HepG2 (cell line): ENCODE measurements at regions not wholly inside any gene's neighbourhood (a gene's known extent, or its start where the extent isn't known, plus 50 kb on each side); places are given as distances from the start of the nearest gene placed in this dataset.

ENCODE experiments used
- ATAC-seq: fragments of 200-7000 bp; cut with Tn5 transposase; 3 replicates; pipeline ENCODE4 v1.9.1; 2020; ENCODE audit warnings: mild to moderate bottlenecking, moderate library complexity
- BruUV-seq: library from RNA; stranded (reverse); fragments of 400-500 nt; replicated peaks from 2 replicates; lab custom pipeline; 2021; lab: Mats Ljungman, UMichigan
- CTCF ChIA-PET: fragments of 300-600 bp; formaldehyde crosslinking; extraction: SDS; loops from one replicate; lab custom pipeline; 2021; ENCODE audit warnings: low total read pairs, inconsistent platforms, low intra/inter-chr PET ratio; lab: Yijun Ruan, JAX
- POLR2A ChIA-PET: fragments of 350-600 bp; sonication (Branson Sonifier 250); formaldehyde crosslinking; loops from one replicate; lab custom pipeline; 2020; ENCODE audit warnings: antibody characterized with exemption, inconsistent platforms; lab: Yijun Ruan, JAX
- DNase-seq: peaks from one replicate; pipeline ENCODE4 v3.0.0-alpha.2; 2015; ENCODE audit warnings: low spot score
- FAIRE-seq: peaks from 3 replicates; lab custom pipeline; 2011; peaks lifted over from hg19 to GRCh38; lab: Jason Lieb, UNC
- H2AFZ ChIP-seq: one replicate; pipeline ENCODE4 v1.6.1; 2011; ENCODE audit warnings: low read length, inconsistent platforms
- H3K27ac ChIP-seq: fragments of 300-600 bp; 3 replicates; pipeline ENCODE4 v1.8.0; 2011; ENCODE audit warnings: mixed run types, mild to moderate bottlenecking, mixed read lengths, low read length, inconsistent platforms; ENCODE audit not compliant: insufficient read depth; ENCODE audit errors: extremely low read length
- H3K27me3 ChIP-seq, 2 experiments: fragments of 200-600 bp in 1 of 2; 2 replicates in 1 of 2; 3 replicates in 1 of 2; pipeline versions ENCODE4 v1.6.0 to v1.8.0; 2011; ENCODE audit warnings: low read length in 2 of 2, mild to moderate bottlenecking in 2 of 2, moderate library complexity in 2 of 2, inconsistent platforms in 1 of 2; ENCODE audit not compliant: insufficient read depth in 2 of 2, control insufficient read depth in 1 of 2
- H3K36me3 ChIP-seq, 2 experiments: fragments of 200-600 bp in 1 of 2; replicated peaks in 1 of 2; 2 replicates in 1 of 2; 3 replicates in 1 of 2; pipeline versions ENCODE4 v1.5.1 to v1.8.0; 2011; ENCODE audit warnings: low read length in 2 of 2, inconsistent platforms in 1 of 2; ENCODE audit not compliant: insufficient read depth in 2 of 2, control insufficient read depth in 1 of 2
- H3K4me1 ChIP-seq: 2 replicates; pipeline ENCODE4 v1.5.1; 2012; ENCODE audit warnings: low read length, inconsistent platforms; ENCODE audit not compliant: insufficient read depth
- H3K4me2 ChIP-seq: 2 replicates; pipeline ENCODE4 v1.6.0; 2011; ENCODE audit warnings: low read depth, low read length, inconsistent platforms
- H3K4me3 ChIP-seq, 3 experiments: fragments of 200-600 bp in 1 of 3; sonication (generic), shearing (Covaris generic) in 1 of 3; replicated peaks in 1 of 3; 2 replicates each; pipeline ENCODE4 v1.5.1; 2011 to 2016; ENCODE audit warnings: low read length in 3 of 3, inconsistent platforms in 2 of 3, low read depth in 2 of 3, mild to moderate bottlenecking in 2 of 3, control low read depth in 1 of 3, mixed read lengths in 1 of 3; ENCODE audit not compliant: insufficient read depth in 1 of 3
- H3K79me2 ChIP-seq: one replicate; pipeline ENCODE4 v1.6.1; 2011; ENCODE audit warnings: low read length, inconsistent platforms; ENCODE audit not compliant: insufficient read depth
- H3K9ac ChIP-seq: 2 replicates; pipeline ENCODE4 v1.6.0; 2011; ENCODE audit warnings: mild to moderate bottlenecking, low read depth, low read length, inconsistent platforms; ENCODE audit not compliant: insufficient read depth
- H3K9me3 ChIP-seq: 2 replicates; pipeline ENCODE4 v1.5.1; 2012; ENCODE audit warnings: mild to moderate bottlenecking, low read length
- H4K20me1 ChIP-seq: 2 replicates; pipeline ENCODE4 v1.6.0; 2011; ENCODE audit warnings: inconsistent platforms, mild to moderate bottlenecking, low read length, moderate library complexity; ENCODE audit not compliant: insufficient read depth
- ATF7 ChIP-seq, 2 experiments: fragments of 450-650 bp in 1 of 2; sonication (generic) in 1 of 2; formaldehyde crosslinking in 1 of 2; IDR thresholded peaks; 2 replicates each; pipeline versions ENCODE4 v1.4.0 to v1.6.1; 2016 to 2020; ENCODE audit warnings: antibody characterized with exemption in 1 of 2, mild to moderate bottlenecking in 1 of 2, missing genetic modification reagents in 1 of 2
- CERS6 ChIP-seq: sonication (generic); formaldehyde crosslinking; IDR thresholded peaks from 2 replicates; pipeline ENCODE4 v1.5.0; 2020; ENCODE audit warnings: missing genetic modification reagents
- GZF1 ChIP-seq: sonication (generic); formaldehyde crosslinking; IDR thresholded peaks from 2 replicates; pipeline ENCODE4 v1.5.1; 2020; ENCODE audit warnings: mild to moderate bottlenecking, missing genetic modification reagents
- MAF1 ChIP-seq: sonication (generic); formaldehyde crosslinking; IDR thresholded peaks from 2 replicates; pipeline ENCODE4 v1.5.0; 2020; ENCODE audit warnings: missing genetic modification reagents, borderline replicate concordance
- MAFF ChIP-seq: IDR thresholded peaks from 2 replicates; pipeline ENCODE4 v1.6.1; 2011; ENCODE audit warnings: low read depth, low read length, improper control_type of control experiment
- MAFK ChIP-seq, 2 experiments: IDR thresholded peaks in 1 of 2; conservative IDR thresholded peaks in 1 of 2; 2 replicates each; pipeline ENCODE4 v1.6.1; 2011; ENCODE audit warnings: improper control_type of control experiment in 2 of 2, low read length in 2 of 2
- MEIS2 ChIP-seq: sonication (generic); formaldehyde crosslinking; IDR thresholded peaks from 2 replicates; pipeline ENCODE4 v1.9.0; 2021; ENCODE audit warnings: mild to moderate bottlenecking, missing genetic modification reagents
- PCBP1 ChIP-seq: fragments of 200-400 bp; formaldehyde crosslinking; IDR thresholded peaks from 2 replicates; pipeline ENCODE4 v1.6.1; 2017; ENCODE audit warnings: mild to moderate bottlenecking, low read depth, low read length, borderline replicate concordance
- REXO4 ChIP-seq: sonication (generic); formaldehyde crosslinking; IDR thresholded peaks from 2 replicates; pipeline ENCODE4 v1.8.0; 2022; ENCODE audit warnings: missing genetic modification reagents, mild to moderate bottlenecking, borderline replicate concordance
- RFX3 ChIP-seq: IDR thresholded peaks from 2 replicates; pipeline ENCODE4 v1.6.1; 2016; ENCODE audit warnings: missing biosample characterization, missing genetic modification reagents
- ZFP1 ChIP-seq: IDR thresholded peaks from 2 replicates; pipeline ENCODE4 v1.6.1; 2016
- ZNF407 ChIP-seq: sonication (generic); formaldehyde crosslinking; IDR thresholded peaks from one replicate; pipeline ENCODE4 v1.5.1; 2020; ENCODE audit warnings: mild to moderate bottlenecking, missing genetic modification reagents; ENCODE audit errors: not compliant biosample characterization
- ZNF784 ChIP-seq: sonication (generic); formaldehyde crosslinking; IDR thresholded peaks from 2 replicates; pipeline ENCODE4 v1.5.1; 2020; ENCODE audit warnings: missing genetic modification reagents, mild to moderate bottlenecking, borderline replicate concordance
- ZNF879 ChIP-seq: sonication (generic); formaldehyde crosslinking; IDR thresholded peaks from 2 replicates; pipeline ENCODE4 v1.8.1; 2023; ENCODE audit warnings: missing genetic modification reagents
- WGBS: methylation state at CpG from one replicate; pipeline ENCODE4 v1.1.6; 2017; ENCODE audit warnings: low lambda C conversion rate; 5-methylcytosine and 5-hydroxymethylcytosine counted together
- in situ Hi-C: cut with HindIII; loops from 2 replicates; pipeline ENCODE4 v1.10.0; 2017; ENCODE audit warnings: low pct_unique_long_range_greater_than_20kb; ENCODE audit not compliant: extremely low pct_ligation_motif_present
- intact Hi-C: fragments of 100-400 bp; cut with micrococcal nuclease; formaldehyde crosslinking; loops from one replicate; pipeline ENCODE4 v1.10.0; 2022; ENCODE audit not compliant: unreplicated experiment

- no peak overlapping the region for H3K4me2 ChIP-seq
- no peak overlapping the region for H3K4me3 ChIP-seq
- H3K9me3 ChIP-seq, result no peaks in the 10 kb centered on the region
- H3K27ac ChIP-seq, result no peak overlapping the region
- no peaks in the 10 kb centered on the region for H3K79me2 ChIP-seq
- no peak overlapping the region for H2AFZ ChIP-seq
- intact Hi-C loops, result no loop called here
- FAIRE-seq (no peak), DNase-seq (no peak), ATAC-seq (no peak)
- POLR2A ChIA-PET, result no interaction called here
- peaks cover 1 to 9% of the 10 kb centered on the region in 2 experiments; a peak in 3 of 5 replicates for H3K27me3 ChIP-seq
- in situ Hi-C loops, result no loop called here
- BruUV-seq, result no TSS peak
- no peaks in the 10 kb centered on the region for H4K20me1 ChIP-seq
- H3K36me3 ChIP-seq, result no peaks in the 10 kb centered on the region
- peaks cover 16% of the 10 kb centered on the region for H3K4me1 ChIP-seq
- H3K9ac ChIP-seq, result no peak overlapping the region
- CTCF ChIA-PET, result no interaction called here
- WGBS, result 2% methylated on average over 1 of the region's 1 CpG
- TF ChIP-seq PCBP1, result no peak
- TF ChIP-seq MAF1 (CRISPR knock-in tag), result no peak
- TF ChIP-seq ZNF879 (CRISPR knock-in tag), result no peak
- no peak for TF ChIP-seq RFX3 (CRISPR knock-in tag)
- TF ChIP-seq CERS6 (CRISPR knock-in tag), result no peak
- TF ChIP-seq MAFK (conservative IDR thresholded peaks at IDR 0.05 in 1 of 2, IDR thresholded peaks at IDR 0.05 in 1 of 2; ENCODE audit: low read length in 2 of 2), result peak in 1 of 2 experiments; percentile 38; a peak in 2 of 4 replicates
- TF ChIP-seq ZNF784, result no peak
- TF ChIP-seq GZF1 (CRISPR knock-in tag), result no peak
- no peak for TF ChIP-seq REXO4 (CRISPR knock-in tag)
- no peak for TF ChIP-seq ZNF407 (CRISPR knock-in tag)
- TF ChIP-seq MAFF, result peak; percentile 44; the same call in 1 of the 2 replicates
- no peak for TF ChIP-seq MEIS2 (CRISPR knock-in tag)
- TF ChIP-seq ATF7 (IDR thresholded peaks at IDR 0.05), result no peak
- TF ChIP-seq ATF7 (CRISPR knock-in tag; IDR thresholded peaks at IDR 0.05), result no peak
- peak; percentile 81; the same call in 1 of the 2 replicates for TF ChIP-seq ZFP1
Observed at GRCh38 chr9:129232839-129233591, 55.0 kb upstream of the IER5L start.
